Central memory CD8-positive, alpha-beta T cell (primary cell): ENCODE measurements at regions not wholly inside any gene's neighbourhood (a gene's known extent, or its start where the extent isn't known, plus 50 kb on each side); places are given as distances from the start of the nearest gene placed in this dataset.
"Not testable (repeated sequence)": the region's sequence is repeated elsewhere in the genome, so short reads cannot be mapped to it uniquely, and the experiment has no call there.

Experiments used
- ATAC-seq: fragments of 150-1000 bp; cut with Tn5 transposase; replicated peaks from 2 replicates; pipeline ENCODE4 v1.10.0; 2022; ENCODE audit warnings: mild to moderate bottlenecking, moderate FRiP score, moderate number of reproducible peaks; ENCODE audit not compliant: poor library complexity, severe bottlenecking; ENCODE audit errors: extremely low read depth
- DNase-seq, 2 donors: peaks; one replicate each; pipeline ENCODE4 v3.0.0; 2021; ENCODE audit warnings: low spot score in 2 of 2
- H3K27ac Mint-ChIP-seq: one replicate; pipeline ENCODE4 v1.8.0; 2022; ENCODE audit warnings: low read depth, mild to moderate bottlenecking, moderate library complexity, mixed read lengths
- H3K27me3 Mint-ChIP-seq: one replicate; pipeline ENCODE4 v1.8.0; 2022; ENCODE audit warnings: mixed read lengths
- H3K36me3 Mint-ChIP-seq: one replicate; pipeline ENCODE4 v1.8.0; 2022; ENCODE audit warnings: mild to moderate bottlenecking, moderate library complexity, mixed read lengths; ENCODE audit not compliant: insufficient read depth
- H3K4me1 Mint-ChIP-seq: one replicate; pipeline ENCODE4 v1.8.0; 2022; ENCODE audit warnings: mixed read lengths
- H3K4me3 Mint-ChIP-seq: one replicate; pipeline ENCODE4 v1.8.0; 2022; ENCODE audit warnings: mild to moderate bottlenecking, moderate library complexity, mixed read lengths
- H3K9me3 Mint-ChIP-seq: one replicate; pipeline ENCODE4 v1.8.0; 2022; ENCODE audit warnings: mixed read lengths

DNA sequence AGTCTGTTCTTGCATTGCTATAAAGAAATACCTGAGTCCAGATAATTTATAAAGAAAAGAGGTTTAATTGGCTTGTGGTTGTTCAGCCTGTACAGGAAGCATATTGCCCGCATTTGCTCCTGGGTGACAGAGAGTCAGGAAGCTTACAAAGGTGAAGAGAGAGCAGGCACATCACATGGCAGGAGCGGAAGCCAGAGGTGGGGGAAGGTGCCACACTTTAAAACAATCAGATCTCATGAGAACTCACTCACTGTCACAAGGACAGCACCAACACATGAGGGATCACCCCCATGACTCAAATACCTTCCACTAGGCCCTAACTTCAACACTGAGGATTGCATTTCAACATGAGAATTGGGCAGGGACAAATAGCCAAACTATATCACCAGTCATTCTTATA, 124.8 kb upstream of the COL5A2 start:
- DNase-seq (no peak), ATAC-seq (peak; percentile 78)
- no peaks in the 10 kb centered on the region for H3K9me3 Mint-ChIP-seq
- peak overlapping the region; percentile 23 for H3K4me3 Mint-ChIP-seq
- peaks cover 41% of the 10 kb centered on the region for H3K4me1 Mint-ChIP-seq
- no peaks in the 10 kb centered on the region for H3K27me3 Mint-ChIP-seq
- no peaks in the 10 kb centered on the region for H3K36me3 Mint-ChIP-seq
- H3K27ac Mint-ChIP-seq: no peak overlapping the region

DNA sequence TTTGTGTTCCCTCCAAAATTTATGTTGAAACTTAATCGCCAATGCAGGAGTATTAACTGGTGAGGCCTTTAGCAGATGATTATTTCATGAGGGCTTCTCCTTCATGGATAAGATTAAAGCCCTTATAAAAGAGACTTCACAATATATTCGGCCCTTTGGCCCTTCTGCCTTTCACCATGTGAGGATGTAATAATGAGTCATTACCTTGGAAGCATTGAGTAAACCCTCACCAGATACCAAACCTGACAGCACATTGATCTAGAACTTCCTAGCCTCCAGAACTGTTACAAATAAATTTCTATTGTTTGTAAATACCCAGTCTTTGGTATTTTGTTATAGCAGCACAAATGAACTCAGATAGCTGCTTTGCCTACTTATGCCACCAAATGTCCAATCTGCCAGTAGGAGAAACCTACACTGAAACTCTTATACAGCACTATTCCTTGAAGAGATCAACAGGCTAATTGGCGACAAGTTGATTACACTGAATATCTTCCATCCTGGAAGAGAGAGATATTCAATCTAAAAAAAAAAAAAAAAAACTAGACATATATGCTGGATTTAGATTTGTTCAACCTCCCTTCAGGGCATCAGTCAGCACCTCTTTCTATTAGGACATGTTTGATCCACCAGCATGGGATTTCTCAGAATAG, 125.9 kb upstream of the COL5A2 start:
- no peaks in the 10 kb centered on the region for H3K9me3 Mint-ChIP-seq
- H3K36me3 Mint-ChIP-seq: no peaks in the 10 kb centered on the region
- H3K27ac Mint-ChIP-seq: no peak overlapping the region
- H3K4me3 Mint-ChIP-seq: no peak overlapping the region
- no peak for DNase-seq
- H3K4me1 Mint-ChIP-seq: peaks cover 37% of the 10 kb centered on the region
- no peaks in the 10 kb centered on the region for H3K27me3 Mint-ChIP-seq
- no peak for ATAC-seq

DNA sequence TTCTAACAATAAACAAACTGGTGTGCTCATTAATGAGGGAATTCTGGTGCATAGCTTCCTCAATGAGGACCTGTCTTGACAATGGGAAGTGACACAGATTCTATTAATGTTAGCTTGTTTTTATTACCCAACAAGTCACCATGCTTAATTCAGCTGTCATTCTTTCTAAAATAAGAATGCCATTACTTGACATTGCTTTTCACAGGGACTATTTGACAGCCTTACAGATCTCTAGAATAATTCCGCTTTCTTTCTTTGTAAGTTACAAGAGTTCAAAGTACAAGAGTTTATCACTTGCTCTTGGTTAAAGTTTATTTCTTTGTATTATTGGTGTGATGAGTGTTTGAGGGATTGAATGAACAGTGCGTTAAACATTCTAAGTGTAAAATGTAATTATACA, 127.0 kb upstream of the COL5A2 start:
- Mint-ChIP-seq H3K4me3 (no peak overlapping the region), H3K36me3 (no peaks in the 10 kb centered on the region), H3K27ac (no peak overlapping the region), H3K4me1 (peaks cover 31% of the 10 kb centered on the region), H3K9me3 (no peaks in the 10 kb centered on the region), H3K27me3 (no peaks in the 10 kb centered on the region)
- DNase-seq (no peak), ATAC-seq (no peak)

DNA sequence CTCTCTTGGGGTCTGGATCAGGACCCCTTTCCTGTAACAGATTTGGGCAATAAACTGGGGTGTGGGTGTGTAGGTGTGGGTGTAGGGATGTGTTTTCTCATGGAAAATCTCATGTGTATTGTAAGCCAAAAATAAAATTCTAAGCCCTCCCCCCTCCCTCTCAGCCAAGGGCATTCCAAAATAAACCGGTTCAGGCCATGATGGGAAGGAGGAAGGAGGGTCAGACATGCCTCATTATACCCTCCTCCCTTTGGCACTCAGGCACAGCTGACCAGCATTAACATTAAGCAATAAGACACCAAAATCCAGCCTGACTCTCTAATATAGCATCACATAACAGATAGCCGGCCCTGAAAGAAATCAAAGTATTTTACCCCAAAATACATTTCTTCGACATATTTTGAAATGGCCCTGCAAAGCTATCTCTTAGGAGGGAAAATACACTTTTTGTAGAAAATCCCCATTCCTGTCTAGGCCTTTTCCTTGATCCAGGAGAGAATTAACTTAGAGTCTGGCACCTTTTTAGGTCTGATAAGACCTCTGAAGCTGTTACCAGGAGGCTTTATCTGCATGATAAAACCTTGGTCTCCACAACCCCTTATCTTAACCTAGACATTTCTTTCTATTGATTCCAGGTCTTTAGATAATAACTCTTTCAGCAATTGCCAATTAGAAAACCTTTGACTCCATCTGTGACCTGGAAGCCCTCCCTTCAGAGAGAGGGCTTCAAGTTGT, 128.7 kb upstream of the COL5A2 start:
- no peak overlapping the region for H3K4me3 Mint-ChIP-seq
- H3K9me3 Mint-ChIP-seq: no peaks in the 10 kb centered on the region
- H3K4me1 Mint-ChIP-seq: peaks cover 30% of the 10 kb centered on the region
- no peak overlapping the region for H3K27ac Mint-ChIP-seq
- DNase-seq: no peak
- no peak for ATAC-seq
- H3K36me3 Mint-ChIP-seq: no peaks in the 10 kb centered on the region
- no peaks in the 10 kb centered on the region for H3K27me3 Mint-ChIP-seq

DNA sequence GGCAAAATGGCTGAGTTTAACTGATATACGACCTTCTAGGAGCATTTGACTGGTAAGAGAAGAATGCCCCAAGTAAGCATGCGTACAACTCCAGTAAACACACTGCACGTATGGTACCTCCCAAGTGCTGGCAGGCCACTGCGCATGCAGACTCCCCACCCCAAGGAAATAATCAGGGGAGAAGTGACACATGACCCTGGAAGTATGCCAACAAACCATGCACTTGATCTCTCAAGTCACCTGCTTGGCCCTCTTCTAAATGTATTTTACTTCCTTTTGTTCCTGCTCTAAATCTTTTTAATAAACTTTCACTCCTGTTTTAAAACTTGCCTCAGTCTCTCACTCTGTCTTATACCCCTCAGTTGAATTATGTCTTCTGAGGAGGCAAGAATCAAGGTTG, 129.8 kb upstream of the COL5A2 start:
- no peak for DNase-seq
- no peak for ATAC-seq
- no peaks in the 10 kb centered on the region for H3K9me3 Mint-ChIP-seq
- no peak overlapping the region for H3K27ac Mint-ChIP-seq
- H3K4me1 Mint-ChIP-seq: peaks cover 20% of the 10 kb centered on the region
- H3K36me3 Mint-ChIP-seq: no peaks in the 10 kb centered on the region
- no peaks in the 10 kb centered on the region for H3K27me3 Mint-ChIP-seq
- no peak overlapping the region for H3K4me3 Mint-ChIP-seq

DNA sequence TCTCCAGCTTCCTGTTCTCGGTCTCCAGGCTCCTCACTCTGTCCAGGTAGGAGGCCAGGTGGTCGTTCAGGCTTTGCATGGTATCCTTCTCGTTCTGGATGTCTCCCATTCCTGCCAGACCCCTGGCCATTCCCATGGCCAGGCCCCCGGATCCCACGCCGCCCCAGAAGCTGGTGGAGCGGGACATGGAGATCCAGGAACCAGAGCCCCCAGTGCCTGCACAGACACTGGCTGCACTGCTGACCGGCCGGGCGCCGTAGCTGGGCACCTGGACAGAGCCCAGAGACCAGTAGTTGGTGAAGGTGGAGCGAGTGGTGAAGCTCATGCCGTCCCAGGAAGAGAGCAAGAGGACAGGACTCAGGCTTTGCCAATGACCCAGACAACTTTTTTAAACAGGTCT, 129.1 kb upstream of the WDR75 start:
- H3K36me3 Mint-ChIP-seq: no peaks in the 10 kb centered on the region
- H3K27me3 Mint-ChIP-seq: no peaks in the 10 kb centered on the region
- H3K9me3 Mint-ChIP-seq: no peaks in the 10 kb centered on the region
- peaks cover 9% of the 10 kb centered on the region for H3K4me1 Mint-ChIP-seq
- no peak overlapping the region for H3K4me3 Mint-ChIP-seq
- ATAC-seq (no peak), DNase-seq (no peak)
- no peak overlapping the region for H3K27ac Mint-ChIP-seq

DNA sequence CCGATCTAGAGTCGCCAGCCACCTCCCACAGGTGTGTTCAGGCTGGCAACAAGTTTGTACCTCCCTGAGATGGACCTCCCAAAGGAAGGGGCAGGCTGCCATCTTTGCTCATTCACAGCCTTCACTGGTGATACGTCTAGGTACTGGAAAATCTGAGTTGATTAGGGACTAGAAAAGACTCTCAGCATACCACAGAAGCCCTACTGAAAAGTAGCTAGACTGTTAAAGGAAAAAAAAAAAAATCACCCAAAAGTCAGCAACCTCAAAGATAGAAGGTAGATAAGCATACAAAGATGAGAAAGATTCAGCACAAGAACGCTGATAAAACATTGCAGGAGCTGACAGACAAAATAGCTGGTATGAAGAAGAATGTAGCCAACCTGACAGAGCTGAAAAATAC, 128.6 kb upstream of the WDR75 start:
- Mint-ChIP-seq H3K27me3 (no peaks in the 10 kb centered on the region), H3K9me3 (no peaks in the 10 kb centered on the region), H3K4me1 (peaks cover 9% of the 10 kb centered on the region), H3K36me3 (no peaks in the 10 kb centered on the region), H3K4me3 (no peak overlapping the region), H3K27ac (no peak overlapping the region)
- DNase-seq (no peak), ATAC-seq (no peak)

DNA sequence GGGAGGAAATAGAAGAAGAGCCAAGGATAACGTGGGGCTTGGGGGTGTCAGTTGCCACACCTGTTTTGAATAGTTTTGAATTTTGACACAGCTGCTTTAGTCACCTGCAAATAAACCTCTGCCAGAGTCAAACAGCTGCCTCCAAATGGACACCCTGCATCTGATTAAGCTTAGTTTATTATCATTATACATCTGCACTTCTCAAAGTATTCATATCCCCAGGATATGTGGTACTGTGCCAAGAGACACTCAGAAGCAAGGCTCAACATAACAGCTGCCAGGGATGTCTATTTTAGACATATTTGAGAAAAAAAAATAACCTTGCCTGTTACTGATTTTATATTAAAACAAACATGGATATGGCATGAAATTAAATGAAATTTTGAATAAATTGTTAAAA, 122.5 kb upstream of the WDR75 start:
- DNase-seq (no peak), ATAC-seq (no peak)
- Mint-ChIP-seq H3K9me3 (no peaks in the 10 kb centered on the region), H3K36me3 (no peaks in the 10 kb centered on the region), H3K4me1 (no peaks in the 10 kb centered on the region), H3K4me3 (no peak overlapping the region), H3K27ac (no peak overlapping the region), H3K27me3 (no peaks in the 10 kb centered on the region)

DNA sequence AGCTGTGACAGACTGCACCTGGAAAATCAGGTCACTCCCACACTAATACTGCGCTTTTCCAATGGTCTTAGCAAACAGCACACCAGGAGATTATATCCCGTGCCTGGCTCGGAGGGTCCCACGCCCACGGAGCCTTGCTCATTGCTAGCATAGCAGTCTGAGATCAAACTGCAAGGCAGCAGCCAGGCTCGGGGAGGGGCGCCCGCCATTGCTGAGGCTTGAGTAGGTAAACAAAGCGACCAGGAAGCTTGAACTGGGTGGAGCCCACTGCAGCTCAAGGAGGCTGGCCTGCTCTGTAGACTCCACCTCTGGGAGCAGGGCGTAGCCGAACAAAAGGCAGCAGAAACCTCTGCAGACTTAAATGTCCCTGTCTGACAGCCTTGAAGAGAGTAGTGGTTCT, 121.8 kb upstream of the WDR75 start:
- not testable (repeated sequence) for H3K9me3 Mint-ChIP-seq, ATAC-seq, DNase-seq, H3K36me3 Mint-ChIP-seq, H3K27me3 Mint-ChIP-seq, H3K27ac Mint-ChIP-seq, H3K4me1 Mint-ChIP-seq, H3K4me3 Mint-ChIP-seq

DNA sequence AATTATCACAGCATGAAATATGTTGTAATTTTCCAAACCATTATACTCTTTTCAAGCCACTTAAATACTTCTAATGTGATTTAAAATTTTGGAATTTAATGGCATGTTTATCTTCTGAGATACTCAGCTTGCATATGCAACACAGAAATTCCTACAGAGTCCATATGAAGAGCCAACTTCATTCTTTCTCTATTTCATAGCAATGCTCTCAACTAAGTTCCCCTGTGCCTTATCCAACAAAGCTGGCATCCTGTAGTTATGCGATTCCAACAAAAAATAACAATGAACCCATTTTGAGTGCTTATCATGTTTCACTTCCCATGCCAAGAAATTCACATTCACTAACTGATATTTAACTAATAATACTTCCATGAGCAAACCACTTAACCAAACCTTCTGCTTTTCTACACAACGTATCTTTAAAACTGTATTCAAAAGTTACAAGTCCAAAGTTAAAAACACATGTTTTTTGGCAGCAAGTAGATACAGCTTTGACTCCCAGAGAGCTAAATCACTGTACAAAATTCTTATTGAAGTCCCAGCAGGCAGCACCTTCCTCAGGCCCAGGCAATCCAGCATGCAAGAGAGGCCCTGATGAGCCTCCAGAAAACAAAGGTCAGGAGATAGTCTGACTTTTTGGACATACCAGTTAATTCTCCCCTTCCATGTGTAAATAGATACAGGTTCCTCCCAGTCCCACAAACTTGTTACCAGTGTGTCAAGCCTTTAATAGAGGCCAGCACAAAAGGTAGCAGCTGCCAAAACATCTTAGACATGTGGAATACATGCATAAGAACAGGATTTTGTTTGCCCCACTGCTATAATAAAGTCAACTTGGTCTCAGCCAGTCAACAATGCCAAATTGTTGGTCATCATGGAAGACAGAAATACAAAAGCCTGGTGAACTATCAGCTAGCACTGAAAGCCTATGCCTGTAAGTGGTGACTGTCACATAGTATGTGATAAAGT, 113.1 kb upstream of the WDR75 start:
- Mint-ChIP-seq H3K4me3 (no peak overlapping the region), H3K4me1 (no peaks in the 10 kb centered on the region), H3K27ac (no peak overlapping the region), H3K9me3 (no peaks in the 10 kb centered on the region), H3K27me3 (no peaks in the 10 kb centered on the region), H3K36me3 (no peaks in the 10 kb centered on the region)
- DNase-seq (no peak), ATAC-seq (no peak)

DNA sequence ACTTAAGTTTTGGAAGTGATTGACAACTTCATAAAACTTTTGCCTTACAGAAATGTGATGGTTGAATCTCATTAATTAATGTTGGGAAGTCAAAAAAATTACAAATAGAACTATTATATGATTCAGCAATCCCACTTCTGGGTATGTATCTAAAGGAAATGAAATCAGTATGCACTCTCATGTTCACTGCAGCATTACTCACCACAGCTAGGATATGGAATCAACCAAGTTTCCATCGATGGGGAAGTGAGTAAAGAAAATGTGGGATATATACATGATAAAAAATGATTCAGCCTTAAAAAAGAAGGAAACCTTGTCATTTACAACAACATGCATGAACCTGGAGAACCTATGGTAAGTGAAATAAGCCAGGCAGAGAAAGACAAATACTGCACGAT, 112.4 kb upstream of the WDR75 start:
- DNase-seq (no peak), ATAC-seq (no peak)
- H3K4me3 Mint-ChIP-seq: no peak overlapping the region
- H3K4me1 Mint-ChIP-seq: no peaks in the 10 kb centered on the region
- no peaks in the 10 kb centered on the region for H3K27me3 Mint-ChIP-seq
- H3K36me3 Mint-ChIP-seq: no peaks in the 10 kb centered on the region
- H3K27ac Mint-ChIP-seq: no peak overlapping the region
- no peaks in the 10 kb centered on the region for H3K9me3 Mint-ChIP-seq

DNA sequence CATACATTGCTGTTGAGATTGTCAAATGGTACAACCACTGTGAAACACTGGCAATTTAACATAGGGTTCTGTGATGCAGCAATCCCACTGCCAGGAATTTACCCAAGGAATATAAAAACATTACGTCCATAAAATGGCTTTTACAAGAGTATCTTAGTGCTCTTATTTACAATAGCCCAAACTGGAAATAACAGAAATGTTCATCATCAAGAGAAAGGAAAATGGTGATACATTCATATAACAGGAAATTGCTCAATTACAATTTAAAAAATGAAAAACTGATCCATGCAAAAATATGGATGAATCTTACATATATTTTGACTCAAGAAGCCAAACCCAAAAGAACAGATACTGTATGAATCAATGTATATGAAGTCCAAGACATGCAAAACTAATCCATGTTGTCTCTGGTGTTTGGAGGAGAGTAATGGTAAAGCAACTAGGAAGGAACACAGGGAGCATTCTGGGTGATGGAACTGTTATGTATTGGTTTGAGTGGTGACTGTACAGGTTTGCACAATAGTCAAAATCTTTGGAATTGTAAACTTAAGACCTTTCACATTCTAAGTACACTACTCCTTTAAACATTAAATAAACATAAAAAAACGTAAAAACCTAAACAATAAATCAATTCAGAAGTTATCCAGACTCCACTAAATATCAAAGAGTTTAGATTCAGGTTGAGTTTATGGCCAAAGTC, 104.8 kb upstream of the WDR75 start:
- H3K4me1 Mint-ChIP-seq: no peaks in the 10 kb centered on the region
- H3K9me3 Mint-ChIP-seq: no peaks in the 10 kb centered on the region
- no peak for DNase-seq
- ATAC-seq: no peak
- H3K36me3 Mint-ChIP-seq: peaks cover 4% of the 10 kb centered on the region
- no peak overlapping the region for H3K27ac Mint-ChIP-seq
- H3K27me3 Mint-ChIP-seq: no peaks in the 10 kb centered on the region
- no peak overlapping the region for H3K4me3 Mint-ChIP-seq
